Astrocyte (in vitro differentiated cells and primary cell): ENCODE measurements at regions not wholly inside any gene's neighbourhood (a gene's known extent, or its start where the extent isn't known, plus 50 kb on each side); places are given as distances from the start of the nearest gene placed in this dataset.

ENCODE experiments used
- EZH2 ChIP-seq: IDR thresholded peaks from 2 replicates; pipeline ENCODE4 v1.6.1; 2012; ENCODE audit warnings: mild to moderate bottlenecking, low read length, inconsistent platforms; ENCODE audit not compliant: insufficient read depth
- TF ChIP-seq, protein P1 (sequence below): IDR thresholded peaks from 2 replicates; pipeline ENCODE4 v1.5.1; 2011; ENCODE audit warnings: low read depth, mild to moderate bottlenecking, inconsistent platforms, low read length, moderate library complexity; ENCODE audit not compliant: insufficient read depth

DNA sequence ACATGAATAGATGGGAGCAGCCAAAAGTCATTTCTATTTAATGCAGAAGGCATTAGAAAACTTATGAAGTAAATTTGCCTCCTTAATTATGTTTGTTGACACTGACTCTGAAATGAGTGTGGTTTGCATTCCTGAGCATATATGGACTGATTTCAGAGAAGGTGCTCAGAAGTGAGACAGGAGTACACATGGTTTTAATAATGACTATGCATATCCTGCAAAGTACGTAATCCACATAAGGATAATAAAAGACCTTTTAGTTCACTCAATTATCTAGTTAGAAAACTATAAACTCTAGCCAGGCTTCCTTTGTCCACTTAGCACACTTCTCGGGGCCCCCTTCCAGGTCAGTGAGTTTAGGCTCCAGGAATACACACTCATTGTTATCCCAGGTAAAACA, 75.7 kb upstream of the SNX2 start:
- TF ChIP-seq, protein P1, sequence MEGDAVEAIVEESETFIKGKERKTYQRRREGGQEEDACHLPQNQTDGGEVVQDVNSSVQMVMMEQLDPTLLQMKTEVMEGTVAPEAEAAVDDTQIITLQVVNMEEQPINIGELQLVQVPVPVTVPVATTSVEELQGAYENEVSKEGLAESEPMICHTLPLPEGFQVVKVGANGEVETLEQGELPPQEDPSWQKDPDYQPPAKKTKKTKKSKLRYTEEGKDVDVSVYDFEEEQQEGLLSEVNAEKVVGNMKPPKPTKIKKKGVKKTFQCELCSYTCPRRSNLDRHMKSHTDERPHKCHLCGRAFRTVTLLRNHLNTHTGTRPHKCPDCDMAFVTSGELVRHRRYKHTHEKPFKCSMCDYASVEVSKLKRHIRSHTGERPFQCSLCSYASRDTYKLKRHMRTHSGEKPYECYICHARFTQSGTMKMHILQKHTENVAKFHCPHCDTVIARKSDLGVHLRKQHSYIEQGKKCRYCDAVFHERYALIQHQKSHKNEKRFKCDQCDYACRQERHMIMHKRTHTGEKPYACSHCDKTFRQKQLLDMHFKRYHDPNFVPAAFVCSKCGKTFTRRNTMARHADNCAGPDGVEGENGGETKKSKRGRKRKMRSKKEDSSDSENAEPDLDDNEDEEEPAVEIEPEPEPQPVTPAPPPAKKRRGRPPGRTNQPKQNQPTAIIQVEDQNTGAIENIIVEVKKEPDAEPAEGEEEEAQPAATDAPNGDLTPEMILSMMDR = no peak
- TF ChIP-seq EZH2 = no peak
